ENCODE measurements at regions not wholly inside any gene's neighbourhood (a gene's known extent, or its start where the extent isn't known, plus 50 kb on each side); places are given as distances from the start of the nearest gene placed in this dataset.

- peak; percentile 27 for DNase-seq (ENCODE audit: low spot score)
Measured at GRCh38 chr12:42798811-42799438, 209.4 kb upstream of the PRICKLE1 start.

- no peak for DNase-seq (ENCODE audit: low spot score)
Measured at GRCh38 chr12:42794806-42795205, 205.3 kb upstream of the PRICKLE1 start.

GRCh38 chr12:42793166-42793565 is 203.6 kb upstream of the PRICKLE1 start:
- DNase-seq (ENCODE audit: low spot score), result no peak

- no peak for DNase-seq (ENCODE audit: low spot score)
Measured at GRCh38 chr12:42792265-42792664, 202.7 kb upstream of the PRICKLE1 start.

GRCh38 chr12:42791399-42791798 is 201.9 kb upstream of the PRICKLE1 start:
- DNase-seq (ENCODE audit: low spot score), result no peak

GRCh38 chr12:42790761-42791151 is 201.2 kb upstream of the PRICKLE1 start:
- peak; percentile 95 for DNase-seq (ENCODE audit: low spot score)

GRCh38 chr12:42789808-42790760 is 200.5 kb upstream of the PRICKLE1 start:
- DNase-seq (ENCODE audit: low spot score), result no peak

- DNase-seq (ENCODE audit: low spot score), result no peak
Measured at GRCh38 chr12:42786400-42787148, 197.0 kb upstream of the PRICKLE1 start.

GRCh38 chr12:42785944-42786343 is 196.4 kb upstream of the PRICKLE1 start:
- DNase-seq (ENCODE audit: low spot score), result no peak

- no peak for DNase-seq (ENCODE audit: low spot score)
Measured at GRCh38 chr12:42780671-42781070, 191.1 kb upstream of the PRICKLE1 start.

- DNase-seq (ENCODE audit: low spot score), result no peak
Measured at GRCh38 chr12:42779186-42779859, 189.8 kb upstream of the PRICKLE1 start.

GRCh38 chr12:42776396-42776795 is 186.8 kb upstream of the PRICKLE1 start:
- DNase-seq (ENCODE audit: low spot score), result no peak

GRCh38 chr12:42774238-42774637 is 184.7 kb upstream of the PRICKLE1 start:
- DNase-seq (ENCODE audit: low spot score), result no peak

GRCh38 chr12:42770261-42770660 is 180.7 kb upstream of the PRICKLE1 start:
- no peak for DNase-seq (ENCODE audit: low spot score)

- DNase-seq (ENCODE audit: low spot score), result no peak
Measured at GRCh38 chr12:42769455-42769854, 179.9 kb upstream of the PRICKLE1 start.

- DNase-seq (ENCODE audit: low spot score), result no peak
Measured at GRCh38 chr12:42767998-42768397, 178.5 kb upstream of the PRICKLE1 start.

- no peak for DNase-seq (ENCODE audit: low spot score)
Measured at GRCh38 chr12:42767326-42767954, 177.9 kb upstream of the PRICKLE1 start.

- DNase-seq (ENCODE audit: low spot score), result no peak
Measured at GRCh38 chr12:42766754-42767153, 177.2 kb upstream of the PRICKLE1 start.

GRCh38 chr12:42766026-42766425 is 176.5 kb upstream of the PRICKLE1 start:
- DNase-seq (ENCODE audit: low spot score), result no peak

- DNase-seq (ENCODE audit: low spot score), result no peak
Measured at GRCh38 chr12:42763682-42764081, 174.1 kb upstream of the PRICKLE1 start.

GRCh38 chr12:42762395-42762925 is 172.9 kb upstream of the PRICKLE1 start:
- DNase-seq (ENCODE audit: low spot score), result no peak

Data from A172 (cell line).